SU-DHL-6 (cell line): ENCODE measurements at regions not wholly inside any gene's neighbourhood (a gene's known extent, or its start where the extent isn't known, plus 50 kb on each side); places are given as distances from the start of the nearest gene placed in this dataset.

Experiments used
- CTCF ChIP-seq: fragments of 200-600 bp; sonication (generic); IDR thresholded peaks from one replicate; pipeline ENCODE4 v1.5.1; 2017; ENCODE audit warnings: antibody characterized with exemption, mild to moderate bottlenecking, low read length, moderate library complexity; ENCODE audit not compliant: insufficient read depth, poor library complexity, severe bottlenecking
- EZH2phosphoT487 ChIP-seq: fragments of 200-600 bp; sonication (generic), shearing (Covaris generic); conservative IDR thresholded peaks from 2 replicates; pipeline ENCODE4 v1.6.1; 2018; ENCODE audit warnings: mild to moderate bottlenecking, antibody characterized with exemption, low read length, moderate library complexity, mixed read lengths

- no peak for TF ChIP-seq EZH2phosphoT487
- TF ChIP-seq CTCF, result no peak
Observed at GRCh38 chr5:92581690-92582089, 999.3 kb downstream of the NR2F1-AS1 start.
